PC-9 (cell line): ENCODE measurements at regions not wholly inside any gene's neighbourhood (a gene's known extent, or its start where the extent isn't known, plus 50 kb on each side); places are given as distances from the start of the nearest gene placed in this dataset.

Experiments
- EZH2 ChIP-seq: fragments of 200-600 bp; sonication (generic); IDR thresholded peaks from 2 replicates; pipeline ENCODE4 v1.8.0; 2017; ENCODE audit warnings: antibody characterized with exemption, low read depth
- TF ChIP-seq, protein P1 (sequence below): fragments of 200-600 bp; sonication (generic); conservative IDR thresholded peaks from 2 replicates; pipeline ENCODE4 v1.6.1; 2017; ENCODE audit warnings: mixed run types, antibody characterized with exemption, mild to moderate bottlenecking, moderate library complexity

GRCh38 chr4:138685316-138685715 lies 330.3 kb upstream of the NOCT start:
- TF ChIP-seq, protein P1, sequence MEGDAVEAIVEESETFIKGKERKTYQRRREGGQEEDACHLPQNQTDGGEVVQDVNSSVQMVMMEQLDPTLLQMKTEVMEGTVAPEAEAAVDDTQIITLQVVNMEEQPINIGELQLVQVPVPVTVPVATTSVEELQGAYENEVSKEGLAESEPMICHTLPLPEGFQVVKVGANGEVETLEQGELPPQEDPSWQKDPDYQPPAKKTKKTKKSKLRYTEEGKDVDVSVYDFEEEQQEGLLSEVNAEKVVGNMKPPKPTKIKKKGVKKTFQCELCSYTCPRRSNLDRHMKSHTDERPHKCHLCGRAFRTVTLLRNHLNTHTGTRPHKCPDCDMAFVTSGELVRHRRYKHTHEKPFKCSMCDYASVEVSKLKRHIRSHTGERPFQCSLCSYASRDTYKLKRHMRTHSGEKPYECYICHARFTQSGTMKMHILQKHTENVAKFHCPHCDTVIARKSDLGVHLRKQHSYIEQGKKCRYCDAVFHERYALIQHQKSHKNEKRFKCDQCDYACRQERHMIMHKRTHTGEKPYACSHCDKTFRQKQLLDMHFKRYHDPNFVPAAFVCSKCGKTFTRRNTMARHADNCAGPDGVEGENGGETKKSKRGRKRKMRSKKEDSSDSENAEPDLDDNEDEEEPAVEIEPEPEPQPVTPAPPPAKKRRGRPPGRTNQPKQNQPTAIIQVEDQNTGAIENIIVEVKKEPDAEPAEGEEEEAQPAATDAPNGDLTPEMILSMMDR, result no peak
- no peak for TF ChIP-seq EZH2
